ENCODE measurements at regions not wholly inside any gene's neighbourhood (a gene's known extent, or its start where the extent isn't known, plus 50 kb on each side); places are given as distances from the start of the nearest gene placed in this dataset.

DNA sequence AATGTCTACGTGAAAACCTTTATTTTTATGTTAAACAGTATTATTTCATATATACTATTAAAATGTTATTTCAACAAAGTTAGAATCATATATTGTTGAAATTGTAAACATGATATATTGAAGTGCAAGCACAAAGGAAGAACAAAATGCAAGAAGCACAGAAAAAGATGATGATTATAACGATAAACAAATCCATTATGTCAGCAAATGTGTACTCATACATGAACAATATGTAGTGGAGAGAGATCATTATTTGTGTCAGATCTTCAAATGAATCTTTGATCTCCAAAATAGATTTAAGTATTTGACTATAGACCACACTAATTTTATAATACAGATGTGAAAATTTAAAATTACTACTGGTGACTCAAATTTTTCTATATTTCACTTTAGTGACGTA is 1104.4 kb upstream of the CRIM1 start:
- TF ChIP-seq POLR2A (IDR thresholded peaks at IDR 0.05; ENCODE audit: extremely low read depth, insufficient read length) (no peak), CTCF (IDR thresholded peaks at IDR 0.05; ENCODE audit: low read depth, low read length) (no peak), MYC (IDR thresholded peaks at IDR 0.05; ENCODE audit: low read depth, low read length) (no peak)
- TF ChIP-seq, protein P1, sequence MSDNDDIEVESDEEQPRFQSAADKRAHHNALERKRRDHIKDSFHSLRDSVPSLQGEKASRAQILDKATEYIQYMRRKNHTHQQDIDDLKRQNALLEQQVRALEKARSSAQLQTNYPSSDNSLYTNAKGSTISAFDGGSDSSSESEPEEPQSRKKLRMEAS (IDR thresholded peaks at IDR 0.05; ENCODE audit: low read depth, low read length), result no peak
- no peak overlapping the region for H3K4me3 ChIP-seq (ENCODE audit: low read depth, low read length)
- no peak for DNase-seq (ENCODE audit: low read depth)

DNA sequence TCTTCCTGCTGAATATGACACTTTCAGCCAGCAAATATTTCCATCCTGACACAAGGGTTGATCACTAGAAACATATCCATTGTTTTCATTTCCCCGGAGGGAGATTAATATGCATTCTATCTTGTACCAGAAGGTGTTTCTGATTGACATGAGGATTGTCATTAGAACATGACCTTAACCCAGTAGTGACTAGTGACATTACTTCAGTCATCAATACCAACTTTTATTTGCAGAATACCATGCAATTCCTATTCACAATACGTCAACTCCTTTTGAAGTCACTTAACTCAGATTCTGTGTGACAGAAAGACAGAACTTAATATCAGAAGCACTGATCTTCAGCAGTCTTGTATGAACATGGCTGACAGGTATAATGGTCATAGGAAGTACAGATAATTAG is 1108.9 kb upstream of the CRIM1 start:
- no peak for TF ChIP-seq POLR2A (IDR thresholded peaks at IDR 0.05; ENCODE audit: extremely low read depth, insufficient read length)
- DNase-seq (ENCODE audit: low read depth), result no peak
- H3K4me3 ChIP-seq (ENCODE audit: low read depth, low read length), result no peak overlapping the region

GRCh38 chr2:35228584-35228983 is 1127.0 kb upstream of the CRIM1 start:
- no peak for DNase-seq (ENCODE audit: low read depth)
- TF ChIP-seq CTCF (IDR thresholded peaks at IDR 0.05; ENCODE audit: low read depth, low read length), result no peak
- TF ChIP-seq MYC (IDR thresholded peaks at IDR 0.05; ENCODE audit: low read depth, low read length), result no peak
- no peak for TF ChIP-seq POLR2A (IDR thresholded peaks at IDR 0.05; ENCODE audit: extremely low read depth, insufficient read length)
- TF ChIP-seq, protein P1 (IDR thresholded peaks at IDR 0.05; ENCODE audit: low read depth, low read length), result no peak
- H3K4me3 ChIP-seq (ENCODE audit: low read depth, low read length), result no peak overlapping the region

GRCh38 chr2:35220461-35220860 is 1135.1 kb upstream of the CRIM1 start:
- peak; percentile 36 for DNase-seq (ENCODE audit: low read depth)
- TF ChIP-seq CTCF (IDR thresholded peaks at IDR 0.05; ENCODE audit: low read depth, low read length) (no peak), POLR2A (IDR thresholded peaks at IDR 0.05; ENCODE audit: extremely low read depth, insufficient read length) (no peak), MYC (IDR thresholded peaks at IDR 0.05; ENCODE audit: low read depth, low read length) (no peak)
- TF ChIP-seq, protein P1 (IDR thresholded peaks at IDR 0.05; ENCODE audit: low read depth, low read length), result no peak
- H3K4me3 ChIP-seq (ENCODE audit: low read depth, low read length), result no peak overlapping the region

- TF ChIP-seq CTCF (IDR thresholded peaks at IDR 0.05; ENCODE audit: low read depth, low read length) (no peak), POLR2A (IDR thresholded peaks at IDR 0.05; ENCODE audit: extremely low read depth, insufficient read length) (no peak), MYC (IDR thresholded peaks at IDR 0.05; ENCODE audit: low read depth, low read length) (no peak)
- TF ChIP-seq, protein P1 (IDR thresholded peaks at IDR 0.05; ENCODE audit: low read depth, low read length), result no peak
- no peak overlapping the region for H3K4me3 ChIP-seq (ENCODE audit: low read depth, low read length)
- no peak for DNase-seq (ENCODE audit: low read depth)
Observed at GRCh38 chr2:35204881-35205280, 1150.7 kb upstream of the CRIM1 start.

- no peak for DNase-seq (ENCODE audit: low read depth)
- no peak overlapping the region for H3K4me3 ChIP-seq (ENCODE audit: low read depth, low read length)
- TF ChIP-seq POLR2A (IDR thresholded peaks at IDR 0.05; ENCODE audit: extremely low read depth, insufficient read length) (no peak), MYC (IDR thresholded peaks at IDR 0.05; ENCODE audit: low read depth, low read length) (no peak), CTCF (IDR thresholded peaks at IDR 0.05; ENCODE audit: low read depth, low read length) (no peak)
- TF ChIP-seq, protein P1 (IDR thresholded peaks at IDR 0.05; ENCODE audit: low read depth, low read length), result no peak
Observed at GRCh38 chr2:35204323-35204722, 1151.3 kb upstream of the CRIM1 start.
